BJ (cell line): ENCODE measurements at regions not wholly inside any gene's neighbourhood (a gene's known extent, or its start where the extent isn't known, plus 50 kb on each side); places are given as distances from the start of the nearest gene placed in this dataset.

ENCODE experiments used
- CTCF ChIA-PET: fragments of 350-600 bp; formaldehyde crosslinking; extraction: SDS; loops from one replicate; lab custom pipeline; 2021; ENCODE audit warnings: antibody characterized with exemption, inconsistent platforms; lab: Yijun Ruan, JAX
- POLR2A ChIA-PET: fragments of 300-600 bp; sonication (Branson Sonifier 250); formaldehyde crosslinking; extraction: SDS; loops from one replicate; lab custom pipeline; 2021; ENCODE audit warnings: antibody characterized with exemption; lab: Charles Lee
- DNase-seq: peaks from one replicate; pipeline ENCODE4 v3.0.0-alpha.2; 2011; ENCODE audit warnings: low read depth
- H3K27me3 ChIP-seq: 2 replicates; pipeline ENCODE4 v1.6.0; 2011; ENCODE audit warnings: low read length; ENCODE audit not compliant: control insufficient read depth, insufficient read depth
- H3K36me3 ChIP-seq: 2 replicates; pipeline ENCODE4 v1.5.1; 2011; ENCODE audit warnings: low read length; ENCODE audit not compliant: control insufficient read depth, insufficient read depth
- H3K4me3 ChIP-seq: 2 replicates; pipeline ENCODE4 v1.5.1; 2011; ENCODE audit warnings: low read depth, mild to moderate bottlenecking, control low read depth, low read length
- TF ChIP-seq, protein P1 (sequence below): IDR thresholded peaks from 2 replicates; pipeline ENCODE4 v1.5.1; 2011; ENCODE audit warnings: low read depth, mild to moderate bottlenecking, control low read depth, inconsistent platforms, low read length, moderate library complexity; ENCODE audit not compliant: insufficient read depth

DNA sequence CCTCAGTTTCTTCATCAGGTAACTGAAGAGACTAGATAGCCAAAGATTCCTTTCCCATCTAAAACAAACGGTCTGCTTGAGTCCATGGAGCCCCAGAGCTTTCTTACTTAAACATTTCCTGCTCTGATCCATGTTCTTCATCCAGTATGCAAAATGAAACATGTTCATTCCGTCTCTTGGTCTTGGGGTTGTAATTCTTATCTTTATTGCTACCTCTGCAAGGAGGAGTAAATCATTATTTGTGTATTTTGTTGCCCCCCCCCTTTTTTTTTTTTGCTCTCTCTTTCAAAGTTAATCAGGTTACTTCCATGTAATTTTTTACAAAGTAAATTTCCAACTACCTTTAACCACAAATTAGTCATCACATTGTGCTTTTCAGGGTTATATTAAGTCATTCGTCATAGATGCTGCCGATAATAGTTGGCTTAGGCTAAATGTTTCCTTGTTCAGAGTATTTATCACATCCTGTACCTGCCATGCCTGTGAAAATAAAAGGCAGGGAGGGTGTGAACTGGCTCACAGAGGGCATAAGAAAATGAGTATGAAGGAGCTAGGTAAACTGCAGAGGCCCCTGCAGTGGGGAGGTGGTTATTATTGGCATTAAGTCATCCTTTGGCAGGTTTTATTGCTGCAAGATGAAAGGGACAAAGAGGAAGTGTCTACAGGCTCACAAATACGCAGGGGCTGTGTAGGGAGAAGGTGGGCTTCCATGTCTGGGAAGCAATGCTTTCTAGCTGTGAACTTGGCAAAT, 76.7 kb upstream of the HS3ST1 start:
- Histone ChIP-seq H3K4me3 (no peak overlapping the region), H3K36me3 (no peaks in the 10 kb centered on the region), H3K27me3 (no peaks in the 10 kb centered on the region)
- ChIA-PET CTCF (no interaction called here), POLR2A (no interaction called here)
- no peak for DNase-seq
- TF ChIP-seq, protein P1, sequence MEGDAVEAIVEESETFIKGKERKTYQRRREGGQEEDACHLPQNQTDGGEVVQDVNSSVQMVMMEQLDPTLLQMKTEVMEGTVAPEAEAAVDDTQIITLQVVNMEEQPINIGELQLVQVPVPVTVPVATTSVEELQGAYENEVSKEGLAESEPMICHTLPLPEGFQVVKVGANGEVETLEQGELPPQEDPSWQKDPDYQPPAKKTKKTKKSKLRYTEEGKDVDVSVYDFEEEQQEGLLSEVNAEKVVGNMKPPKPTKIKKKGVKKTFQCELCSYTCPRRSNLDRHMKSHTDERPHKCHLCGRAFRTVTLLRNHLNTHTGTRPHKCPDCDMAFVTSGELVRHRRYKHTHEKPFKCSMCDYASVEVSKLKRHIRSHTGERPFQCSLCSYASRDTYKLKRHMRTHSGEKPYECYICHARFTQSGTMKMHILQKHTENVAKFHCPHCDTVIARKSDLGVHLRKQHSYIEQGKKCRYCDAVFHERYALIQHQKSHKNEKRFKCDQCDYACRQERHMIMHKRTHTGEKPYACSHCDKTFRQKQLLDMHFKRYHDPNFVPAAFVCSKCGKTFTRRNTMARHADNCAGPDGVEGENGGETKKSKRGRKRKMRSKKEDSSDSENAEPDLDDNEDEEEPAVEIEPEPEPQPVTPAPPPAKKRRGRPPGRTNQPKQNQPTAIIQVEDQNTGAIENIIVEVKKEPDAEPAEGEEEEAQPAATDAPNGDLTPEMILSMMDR = no peak

DNA sequence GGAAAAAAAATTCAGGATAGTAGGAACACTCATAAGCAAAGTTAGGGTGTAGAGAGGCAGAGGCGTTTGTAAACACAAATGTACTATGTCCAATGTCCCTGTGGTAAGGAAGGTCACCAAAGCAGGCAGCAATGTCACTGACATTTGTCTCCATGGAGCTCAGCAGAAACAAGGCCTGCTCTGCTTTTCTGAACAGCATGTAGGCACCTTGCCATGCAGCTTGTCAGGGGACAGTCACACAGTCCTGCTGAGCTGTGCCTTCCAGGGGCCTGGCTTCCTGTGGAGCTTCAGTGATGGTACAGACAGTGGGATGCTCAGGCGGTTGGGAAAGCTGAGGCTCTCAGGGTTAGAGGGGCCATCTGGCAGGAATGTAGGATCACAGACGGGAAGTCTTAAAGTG, 74.5 kb upstream of the HS3ST1 start:
- CTCF ChIA-PET = no interaction called here
- DNase-seq = no peak

DNA sequence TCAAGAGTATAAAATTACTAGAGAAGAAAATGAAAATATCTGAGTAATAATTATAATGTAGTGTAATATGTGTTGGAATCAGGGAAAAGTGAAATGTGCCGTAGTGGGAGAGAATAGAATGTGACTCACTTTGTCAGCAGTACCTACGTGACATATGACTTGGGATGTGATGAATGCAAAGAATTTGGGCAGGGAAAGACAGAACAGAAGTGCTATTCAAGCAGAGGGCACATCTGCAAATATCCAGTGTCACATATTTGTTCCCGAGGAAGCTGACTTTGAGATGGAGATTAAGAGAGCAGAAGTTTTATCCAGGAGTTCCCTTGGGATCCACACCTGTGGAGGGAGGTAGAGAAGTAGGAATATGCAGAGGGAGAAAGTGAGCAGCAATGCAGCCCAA, 69.3 kb upstream of the HS3ST1 start:
- no peak for DNase-seq
- H3K27me3 ChIP-seq = no peaks in the 10 kb centered on the region
- TF ChIP-seq, protein P1 = no peak
- POLR2A ChIA-PET = no interaction called here
- H3K36me3 ChIP-seq = no peaks in the 10 kb centered on the region
- H3K4me3 ChIP-seq = no peak overlapping the region
- CTCF ChIA-PET = no interaction called here

More for the DNA sequence above, 74.5 kb upstream of the HS3ST1 start:
- no peaks in the 10 kb centered on the region for H3K36me3 ChIP-seq
- TF ChIP-seq, protein P1 = no peak
- POLR2A ChIA-PET = no interaction called here
- no peaks in the 10 kb centered on the region for H3K27me3 ChIP-seq
- H3K4me3 ChIP-seq = no peak overlapping the region

DNA sequence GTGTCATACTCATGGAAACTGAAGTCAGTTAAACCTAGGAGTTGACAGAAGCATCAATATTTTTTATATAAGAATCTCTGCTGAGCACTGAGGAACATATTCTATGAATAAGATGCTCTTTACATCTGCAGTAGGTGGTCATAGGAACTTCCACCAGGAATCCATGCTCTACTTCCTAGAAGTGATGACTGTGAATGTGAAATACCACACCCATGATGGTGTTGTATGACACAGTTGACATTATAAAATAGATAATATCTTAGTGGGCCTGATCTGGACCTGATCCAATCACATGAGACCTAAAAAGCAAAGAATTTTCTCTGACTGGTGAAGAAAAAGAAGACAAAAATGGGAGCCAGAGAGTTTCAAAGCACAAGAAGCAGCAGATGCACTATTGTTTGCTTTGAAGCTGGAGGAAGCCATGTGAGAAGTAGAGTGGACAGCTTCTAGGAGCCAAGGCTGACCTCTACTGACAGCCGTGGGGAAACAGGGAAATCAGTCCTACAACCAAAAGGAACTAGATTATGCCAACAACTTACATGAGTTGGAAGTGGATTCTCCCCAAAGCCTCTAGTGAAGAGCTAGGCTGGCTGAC, 68.6 kb upstream of the HS3ST1 start:
- Histone ChIP-seq H3K27me3 (no peaks in the 10 kb centered on the region), H3K36me3 (no peaks in the 10 kb centered on the region), H3K4me3 (no peak overlapping the region)
- POLR2A ChIA-PET = no interaction called here
- TF ChIP-seq, protein P1 = no peak
- CTCF ChIA-PET = no interaction called here
- no peak for DNase-seq

DNA sequence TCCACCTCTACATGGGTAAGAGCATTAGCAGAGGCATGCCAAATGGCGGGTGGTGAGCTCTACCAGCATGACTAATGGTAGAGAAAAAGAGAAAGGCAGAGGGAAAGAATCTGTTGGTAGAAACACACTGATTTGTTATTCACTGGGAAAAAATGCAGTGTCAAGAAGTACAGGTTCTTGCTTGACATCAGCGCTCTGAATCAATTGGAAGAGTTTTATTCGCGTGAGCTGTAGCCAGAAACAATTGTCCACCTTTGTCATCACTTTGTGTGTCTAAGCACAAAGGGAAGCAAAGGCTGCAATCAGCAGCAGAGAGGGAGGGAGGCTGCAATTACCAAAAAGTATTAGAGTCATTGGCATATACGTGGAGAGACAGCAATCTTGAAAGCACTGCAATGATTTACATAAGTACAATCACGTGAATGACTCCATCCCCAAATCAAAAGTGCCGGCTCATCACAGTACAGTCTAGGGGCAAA, 67.7 kb upstream of the HS3ST1 start:
- POLR2A ChIA-PET = no interaction called here
- Histone ChIP-seq H3K4me3 (no peak overlapping the region), H3K36me3 (no peaks in the 10 kb centered on the region), H3K27me3 (no peaks in the 10 kb centered on the region)
- DNase-seq = no peak
- CTCF ChIA-PET = no interaction called here
- TF ChIP-seq, protein P1 = no peak
